ENCODE measurements at regions not wholly inside any gene's neighbourhood (a gene's known extent, or its start where the extent isn't known, plus 50 kb on each side); places are given as distances from the start of the nearest gene placed in this dataset.

- Histone ChIP-seq H4K91ac (ENCODE audit: insufficient read depth, low read depth, low read length) (no peak overlapping the region), H3K27ac (ENCODE audit: insufficient read depth, low read length) (no peak overlapping the region), H3K9me3 (ENCODE audit: control insufficient read depth, insufficient read depth, low read length) (no peaks in the 10 kb centered on the region), H4K8ac (ENCODE audit: low read depth in 2 of 2, low read length in 2 of 2) (no peak overlapping the region), H3K79me1 (ENCODE audit: low read depth in 1 of 2, low read length in 2 of 2) (no peaks in the 10 kb centered on the region), H2AFZ (replicated peaks; ENCODE audit: low read length, poor library complexity) (no peak overlapping the region), H3K56ac (ENCODE audit: extremely low read depth, insufficient read depth, low read length) (no peak overlapping the region), H3K4me2 (ENCODE audit: low read depth, low read length) (no peak overlapping the region), H2BK5ac (ENCODE audit: low read depth, low read length, poor library complexity, severe bottlenecking) (no peak overlapping the region), H3K23ac (ENCODE audit: low read depth, low read length) (no peak overlapping the region), H3K9me1 (ENCODE audit: insufficient read depth, low read length) (peaks cover 16% of the 10 kb centered on the region; the same call in 1 of the 2 replicates), H3K4me1 (ENCODE audit: control insufficient read depth, insufficient read depth, low read length) (peaks cover 12% of the 10 kb centered on the region; the same call in 1 of the 2 replicates), H3K18ac (ENCODE audit: low read depth, low read length) (no peak overlapping the region), H3K4ac (ENCODE audit: low read depth, low read length) (no peak overlapping the region), H3K27me3 (ENCODE audit: control insufficient read depth, insufficient read depth, low read length) (peaks cover 4% of the 10 kb centered on the region), H3K9ac (ENCODE audit: low read depth, low read length) (no peak overlapping the region), H4K20me1 (ENCODE audit: insufficient read depth, low read length) (no peaks in the 10 kb centered on the region), H2BK120ac (ENCODE audit: low read depth, low read length) (no peak overlapping the region), H3K36me3 (ENCODE audit: control insufficient read depth, insufficient read depth, low read length) (no peaks in the 10 kb centered on the region), H2AK5ac (ENCODE audit: low read depth, low read length) (no peak overlapping the region), H3K14ac (replicated peaks; ENCODE audit: low read depth, low read length) (no peak overlapping the region), H2AK9ac (replicated peaks; ENCODE audit: low read depth, low read length, poor library complexity) (no peak overlapping the region), H2BK20ac (ENCODE audit: low read depth, low read length) (no peak overlapping the region), H4K5ac (ENCODE audit: low read depth, low read length) (no peak overlapping the region), H2BK15ac (ENCODE audit: low read depth, low read length) (no peak overlapping the region), H3K4me3 (ENCODE audit: insufficient read depth, low read depth, low read length) (no peak overlapping the region)
- no CpG with 5 or more reads among the region's 5 CpGs for WGBS, 2 experiments (ENCODE audit: extremely low coverage in 2 of 2, insufficient read length in 1 of 2)
- dilution Hi-C loops (cut with HindIII; ENCODE audit: low sequenced_read_pairs, unreplicated experiment): no loop called here
- in situ Hi-C loops (cut with MboI; ENCODE audit: low sequenced_read_pairs): loop anchor here (25.0 kb wide), 1 partner anchor 215 kb away; no protein-coding TSS in a partner anchor
- no peak for DNase-seq
- no peak for ATAC-seq (ENCODE audit: low read depth)
- TF ChIP-seq MXI1 (IDR thresholded peaks at IDR 0.05; ENCODE audit: borderline replicate concordance, low read depth, low read length) (no peak), FOS (IDR thresholded peaks at IDR 0.05; ENCODE audit: low read depth, low read length) (no peak), ELK1 (IDR thresholded peaks at IDR 0.05; ENCODE audit: borderline replicate concordance, low read depth, low read length) (no peak), POLR2A (IDR thresholded peaks at IDR 0.05; ENCODE audit: low read depth, low read length) (no peak), RFX5 (IDR thresholded peaks at IDR 0.05; ENCODE audit: low read depth, low read length) (no peak), MAFK (IDR thresholded peaks at IDR 0.05; ENCODE audit: low read depth, low read length) (no peak), NFE2L2 (IDR thresholded peaks at IDR 0.05; ENCODE audit: low read depth, low read length) (no peak), RCOR1 (IDR thresholded peaks at IDR 0.05; ENCODE audit: insufficient replicate concordance, low read length) (no peak), RAD21 (IDR thresholded peaks at IDR 0.05; ENCODE audit: low read length) (no peak), CTCF (conservative IDR thresholded peaks at IDR 0.05; ENCODE audit: low read depth, low read length) (no peak), USF2 (IDR thresholded peaks at IDR 0.05; ENCODE audit: low read depth, low read length) (no peak), CEBPB (IDR thresholded peaks at IDR 0.05; ENCODE audit: low read depth, low read length) (no peak), SMC3 (IDR thresholded peaks at IDR 0.05; ENCODE audit: low read depth, low read length) (no peak), MAZ (IDR thresholded peaks at IDR 0.05; ENCODE audit: borderline replicate concordance, low read depth, low read length) (no peak), BHLHE40 (IDR thresholded peaks at IDR 0.05; ENCODE audit: low read depth, low read length) (no peak), CHD1 (IDR thresholded peaks at IDR 0.05; ENCODE audit: low read depth, low read length) (no peak)
- intact Hi-C loops (cut with micrococcal nuclease): loop anchor here (5.0 kb wide), 1 partner anchor 45 kb away; no protein-coding TSS in a partner anchor
- CTCF ChIA-PET: interaction anchor here (0.6 kb wide), 1 partner anchor 10 kb away, joined by 3 read pairs; no protein-coding TSS in a partner anchor
- BruUV-seq (replicated peaks): no TSS peak
- POLR2A ChIA-PET (ENCODE audit: unreplicated experiment): no interaction called here
These were observed 88.8 kb downstream of the ING1 start for GRCh38 chr13:110802260-110802659.
